WERI-Rb-1 (cell line): ENCODE measurements at regions not wholly inside any gene's neighbourhood (a gene's known extent, or its start where the extent isn't known, plus 50 kb on each side); places are given as distances from the start of the nearest gene placed in this dataset.

Experiments
- DNase-seq: peaks from one replicate; pipeline ENCODE4 v3.0.0-alpha.2; 2020
- H3K27ac ChIP-seq: fragments of 250-450 bp; sonication (Bioruptor Pico); 2 replicates; pipeline ENCODE4 v1.5.1; 2020; ENCODE audit warnings: mild to moderate bottlenecking, moderate library complexity
- H3K27me3 ChIP-seq: fragments of 250-450 bp; sonication (Bioruptor Pico); 2 replicates; pipeline ENCODE4 v1.5.1; 2021; ENCODE audit warnings: mild to moderate bottlenecking, low read depth, moderate library complexity; ENCODE audit not compliant: insufficient read depth, severe bottlenecking
- H3K36me3 ChIP-seq: fragments of 250-450 bp; sonication (Bioruptor Pico); 2 replicates; pipeline ENCODE4 v1.5.1; 2020; ENCODE audit warnings: mild to moderate bottlenecking, moderate library complexity
- H3K4me3 ChIP-seq: 2 replicates; pipeline ENCODE4 v1.5.1; 2011; ENCODE audit warnings: low read depth, mild to moderate bottlenecking, control low read depth, low read length
- H3K9me3 ChIP-seq: fragments of 250-450 bp; sonication (Bioruptor Pico); 2 replicates; pipeline ENCODE4 v1.5.1; 2021; ENCODE audit warnings: mild to moderate bottlenecking, moderate library complexity; ENCODE audit not compliant: severe bottlenecking
- CTCF ChIP-seq: IDR thresholded peaks from 2 replicates; pipeline ENCODE4 v1.5.1; 2011; ENCODE audit warnings: low read depth, mild to moderate bottlenecking, control low read depth, inconsistent platforms, low read length

DNA sequence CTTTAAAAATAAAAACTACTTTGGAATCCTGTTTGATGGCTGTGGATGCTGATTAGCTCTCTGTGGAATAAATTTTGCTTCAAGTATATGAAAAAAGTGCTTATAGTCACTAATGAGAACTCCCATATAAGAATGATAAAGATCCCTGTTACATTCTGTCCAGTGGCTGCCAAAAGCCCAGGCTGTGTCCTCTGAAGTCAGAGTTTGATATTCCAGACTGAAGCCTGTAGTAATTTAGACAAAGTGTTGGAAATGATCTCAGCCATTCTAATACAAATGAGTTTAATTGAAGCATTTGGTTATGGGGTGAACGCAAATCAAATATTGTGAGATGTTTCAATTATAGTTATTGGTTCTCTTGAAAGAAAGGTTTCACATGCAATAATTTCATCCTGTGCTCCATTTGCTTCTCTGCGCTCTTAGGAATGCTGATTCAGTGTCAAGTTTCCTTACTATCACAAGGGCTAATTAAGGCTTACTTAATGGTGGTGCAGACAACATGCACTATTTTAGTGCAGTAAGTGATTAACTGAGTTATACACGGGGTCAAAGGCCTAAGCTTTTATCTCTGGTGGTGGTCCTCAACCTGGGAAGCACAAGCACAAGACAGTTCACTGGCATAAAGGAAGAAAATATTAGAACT is 867.6 kb downstream of the SORCS1 start:
- no peak overlapping the region for H3K27ac ChIP-seq
- no peak for DNase-seq

DNA sequence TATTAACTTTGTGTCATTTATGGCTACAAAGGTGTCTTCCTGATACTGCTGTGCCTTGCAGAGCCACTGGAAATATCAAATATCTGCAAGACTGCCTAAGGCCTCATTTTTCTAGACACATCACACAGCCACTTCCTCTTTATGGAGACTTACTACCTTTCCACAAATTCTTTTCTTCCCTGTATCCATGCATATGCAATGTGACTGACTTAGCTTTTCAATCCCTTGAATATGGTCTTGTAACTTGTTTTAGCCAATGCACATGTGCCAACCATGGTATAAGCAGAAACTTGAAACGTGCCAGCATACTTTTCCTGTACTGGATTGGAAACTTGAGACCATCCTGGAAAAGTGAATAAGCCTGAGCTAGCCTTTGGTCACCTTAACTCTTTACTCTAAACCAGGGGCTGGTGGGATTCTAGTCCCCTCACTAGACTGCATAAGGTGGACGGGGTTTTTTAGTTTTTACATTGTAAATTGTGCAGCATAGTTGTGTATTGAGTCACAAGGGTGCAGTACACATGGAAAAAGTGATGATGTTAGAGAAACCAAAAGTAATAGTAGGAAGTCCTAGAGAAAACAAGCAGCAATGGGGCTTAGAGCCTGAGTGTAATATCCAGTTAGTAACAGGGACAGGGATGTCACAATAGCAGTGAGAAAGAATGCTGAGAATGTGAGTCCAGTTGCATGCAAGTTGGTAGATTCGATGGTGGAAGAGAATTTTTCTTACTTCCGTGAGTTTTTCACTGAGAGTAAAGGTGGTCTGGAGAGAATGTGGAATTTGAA is 879.5 kb downstream of the SORCS1 start:
- DNase-seq, result no peak
- Histone ChIP-seq H3K4me3 (no peak overlapping the region), H3K36me3 (no peaks in the 10 kb centered on the region), H3K9me3 (no peaks in the 10 kb centered on the region), H3K27ac (no peak overlapping the region), H3K27me3 (no peaks in the 10 kb centered on the region)
- no peak for TF ChIP-seq CTCF

More for the DNA sequence above, 867.6 kb downstream of the SORCS1 start:
- H3K9me3 ChIP-seq, result no peaks in the 10 kb centered on the region
- TF ChIP-seq CTCF, result no peak
- no peaks in the 10 kb centered on the region for H3K36me3 ChIP-seq
- no peaks in the 10 kb centered on the region for H3K27me3 ChIP-seq
- H3K4me3 ChIP-seq, result no peak overlapping the region

DNA sequence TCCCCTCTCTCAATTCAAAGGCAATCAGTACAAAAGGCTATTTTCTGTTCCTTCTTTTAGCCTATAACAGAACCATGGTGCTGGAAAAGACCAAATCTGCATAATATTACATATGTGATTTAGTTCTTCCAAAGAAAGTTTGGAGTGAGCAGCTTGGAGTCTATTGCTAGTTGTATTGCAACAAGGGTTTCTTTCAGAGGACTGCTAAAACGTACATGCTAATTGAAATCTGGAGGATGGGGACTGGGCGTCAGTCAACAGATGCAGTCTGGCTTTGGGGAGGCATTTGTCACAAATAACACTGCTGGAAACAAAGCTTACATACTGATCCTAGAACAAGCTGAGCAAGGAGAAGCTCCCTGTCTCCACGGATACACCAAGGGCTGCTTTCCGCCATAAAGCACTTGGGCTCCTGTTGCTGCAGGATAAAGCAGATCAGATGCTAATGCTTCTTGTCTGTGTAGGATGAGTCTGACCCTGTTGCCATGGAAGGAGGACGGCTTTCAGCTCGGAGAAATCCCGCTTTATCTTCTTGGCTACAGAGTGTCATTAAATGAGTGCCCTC is 883.5 kb downstream of the SORCS1 start:
- H3K9me3 ChIP-seq, result no peaks in the 10 kb centered on the region
- H3K27me3 ChIP-seq, result no peaks in the 10 kb centered on the region
- DNase-seq, result peak; percentile 63
- no peaks in the 10 kb centered on the region for H3K36me3 ChIP-seq
- peak overlapping the region; percentile 42 for H3K4me3 ChIP-seq
- no peak for TF ChIP-seq CTCF
- H3K27ac ChIP-seq, result peak overlapping the region; percentile 56

DNA sequence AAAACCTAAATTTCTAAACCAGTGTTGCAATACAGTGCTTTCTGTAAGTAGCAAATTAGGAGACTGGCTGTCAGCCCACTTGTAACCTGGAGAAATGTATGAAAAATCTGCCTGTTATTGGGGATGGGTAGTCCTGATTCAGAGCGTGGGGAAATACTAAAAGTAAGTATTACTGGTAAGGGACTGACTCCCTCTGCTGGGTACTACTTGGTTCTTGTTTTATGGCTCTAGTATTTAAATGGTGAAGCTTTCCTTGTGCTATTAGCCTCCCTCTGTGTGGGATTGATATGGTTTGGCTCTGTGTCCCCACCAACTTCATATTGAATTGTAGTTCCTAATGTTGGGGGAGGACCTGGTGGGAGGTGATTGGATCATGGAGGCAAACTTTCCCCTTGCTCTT is 886.1 kb downstream of the SORCS1 start:
- no peak for DNase-seq
- no peaks in the 10 kb centered on the region for H3K36me3 ChIP-seq
- no peaks in the 10 kb centered on the region for H3K27me3 ChIP-seq
- no peak for TF ChIP-seq CTCF
- no peak overlapping the region for H3K4me3 ChIP-seq
- no peak overlapping the region for H3K27ac ChIP-seq
- no peaks in the 10 kb centered on the region for H3K9me3 ChIP-seq

DNA sequence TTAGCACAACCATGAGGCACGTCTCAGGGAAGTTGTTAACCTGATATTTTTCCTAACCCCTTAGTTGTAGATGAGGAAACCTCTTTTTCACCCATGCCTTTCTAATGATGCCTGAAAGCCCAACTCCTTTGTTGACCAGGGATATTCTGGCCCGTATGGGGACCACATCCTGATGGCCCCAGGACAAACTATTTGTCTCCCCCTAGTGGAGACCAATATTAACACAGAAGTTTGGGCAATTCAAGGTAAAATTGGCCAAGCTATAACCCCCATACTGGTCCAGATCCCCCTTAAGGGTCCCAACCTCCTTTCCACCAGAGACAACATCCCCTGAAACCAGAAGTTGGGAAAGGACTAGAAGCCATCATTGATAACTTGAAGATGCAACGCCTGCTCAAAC is 893.3 kb downstream of the SORCS1 start:
- H3K36me3 ChIP-seq, result no peaks in the 10 kb centered on the region
- no peak overlapping the region for H3K4me3 ChIP-seq
- DNase-seq, result no peak
- 0 out of 2 replicates have a peak, but pooled peaks have one; percentile 17 for TF ChIP-seq CTCF
- no peaks in the 10 kb centered on the region for H3K27me3 ChIP-seq
- no peak overlapping the region for H3K27ac ChIP-seq
- no peaks in the 10 kb centered on the region for H3K9me3 ChIP-seq
